ENCODE measurements at regions not wholly inside any gene's neighbourhood (a gene's known extent, or its start where the extent isn't known, plus 50 kb on each side); places are given as distances from the start of the nearest gene placed in this dataset.

GRCh38 chr7:81317741-81318140 lies 398.9 kb upstream of the SEMA3C start:
- intact Hi-C loops (cut with DNase I, micrococcal nuclease) = no loop called here
- Mint-ChIP-seq H3K27me3 (no peaks in the 10 kb centered on the region), H3K4me3 (no peak overlapping the region), H3K4me1 (ENCODE audit: low read depth) (no peaks in the 10 kb centered on the region), H3K36me3 (ENCODE audit: low read depth) (no peaks in the 10 kb centered on the region), H3K9me3 (peaks cover 4% of the 10 kb centered on the region), H3K27ac (no peak overlapping the region)
- ChIA-PET CTCF (no interaction called here), POLR2A (no interaction called here)
- no peak overlapping the region for H3K4me3 ChIP-seq (ENCODE audit: low read length)
- DNase-seq (no peak), ATAC-seq (ENCODE audit: poor library complexity) (no peak)
- TF ChIP-seq CTCF (IDR thresholded peaks at IDR 0.05) = no peak
- no peaks in the 10 kb centered on the region for H3K27me3 ChIP-seq (ENCODE audit: control insufficient read depth in 1 of 2, insufficient read depth in 2 of 2, low read length in 2 of 2)
- peaks cover 0 to 5% of the 10 kb centered on the region in 2 experiments for H3K9me3 ChIP-seq (ENCODE audit: control insufficient read depth in 1 of 2, insufficient read depth in 1 of 2, low read length in 2 of 2)
- no peaks in the 10 kb centered on the region for H3K36me3 ChIP-seq (ENCODE audit: insufficient read depth, low read length)
- H3K4me1 ChIP-seq (ENCODE audit: insufficient read depth, low read length) = no peaks in the 10 kb centered on the region
- no peak overlapping the region for H3K27ac ChIP-seq (ENCODE audit: low read depth in 1 of 2, low read length in 2 of 2)

GRCh38 chr7:81308643-81309322 lies 389.9 kb upstream of the SEMA3C start:
- no peaks in the 10 kb centered on the region for H3K36me3 Mint-ChIP-seq (ENCODE audit: low read depth)
- no peak for ATAC-seq (ENCODE audit: poor library complexity)
- H3K27ac Mint-ChIP-seq = no peak overlapping the region
- DNase-seq = no peak
- H3K9me3 Mint-ChIP-seq = peaks cover 2% of the 10 kb centered on the region
- CTCF ChIA-PET = no interaction called here
- Histone ChIP-seq H3K36me3 (ENCODE audit: insufficient read depth, low read length) (no peaks in the 10 kb centered on the region), H3K9me3 (ENCODE audit: control insufficient read depth in 1 of 2, insufficient read depth in 1 of 2, low read length in 2 of 2) (no peaks in the 10 kb centered on the region), H3K4me1 (ENCODE audit: insufficient read depth, low read length) (no peaks in the 10 kb centered on the region), H3K27me3 (ENCODE audit: control insufficient read depth in 1 of 2, insufficient read depth in 2 of 2, low read length in 2 of 2) (no peaks in the 10 kb centered on the region), H3K27ac (ENCODE audit: low read depth in 1 of 2, low read length in 2 of 2) (no peak overlapping the region), H3K4me3 (ENCODE audit: low read length) (no peak overlapping the region)
- POLR2A ChIA-PET = no interaction called here
- no peaks in the 10 kb centered on the region for H3K4me1 Mint-ChIP-seq (ENCODE audit: low read depth)
- no peaks in the 10 kb centered on the region for H3K27me3 Mint-ChIP-seq
- TF ChIP-seq CTCF (IDR thresholded peaks at IDR 0.05) = no peak
- intact Hi-C loops (cut with DNase I, micrococcal nuclease) = no loop called here
- H3K4me3 Mint-ChIP-seq = no peak overlapping the region

DNA sequence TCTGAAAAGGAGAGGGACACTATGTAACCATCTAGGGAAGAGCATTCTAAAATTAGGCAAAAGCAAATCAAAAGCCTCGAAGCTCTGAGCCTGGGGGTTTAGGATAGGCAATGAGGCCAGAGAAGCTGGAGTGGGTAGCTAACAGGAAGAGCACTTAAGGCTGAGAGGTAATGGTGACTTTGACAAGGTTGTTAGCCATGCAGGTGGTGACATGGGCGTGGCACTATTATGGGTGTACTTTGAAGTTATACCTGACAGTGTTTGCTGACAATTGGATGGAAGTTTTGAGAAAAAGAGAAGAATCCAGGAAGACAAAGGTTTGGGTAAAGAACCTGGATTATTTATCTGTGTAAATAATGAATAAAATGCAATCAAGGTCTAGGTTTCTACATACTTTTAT lies 383.0 kb upstream of the SEMA3C start:
- no peaks in the 10 kb centered on the region for H3K27me3 ChIP-seq (ENCODE audit: control insufficient read depth in 1 of 2, insufficient read depth in 2 of 2, low read length in 2 of 2)
- Mint-ChIP-seq H3K36me3 (ENCODE audit: low read depth) (no peaks in the 10 kb centered on the region), H3K9me3 (peaks cover 6% of the 10 kb centered on the region), H3K4me1 (ENCODE audit: low read depth) (no peaks in the 10 kb centered on the region), H3K27me3 (no peaks in the 10 kb centered on the region), H3K27ac (no peak overlapping the region), H3K4me3 (no peak overlapping the region)
- ChIA-PET CTCF (no interaction called here), POLR2A (no interaction called here)
- H3K36me3 ChIP-seq (ENCODE audit: insufficient read depth, low read length) = no peaks in the 10 kb centered on the region
- intact Hi-C loops (cut with DNase I, micrococcal nuclease) = no loop called here
- DNase-seq = no peak
- ATAC-seq (ENCODE audit: poor library complexity) = no peak
- H3K9me3 ChIP-seq (ENCODE audit: control insufficient read depth in 1 of 2, insufficient read depth in 1 of 2, low read length in 2 of 2) = no peaks in the 10 kb centered on the region
- H3K4me1 ChIP-seq (ENCODE audit: insufficient read depth, low read length) = no peaks in the 10 kb centered on the region
- no peak overlapping the region for H3K4me3 ChIP-seq (ENCODE audit: low read length)
- H3K27ac ChIP-seq (ENCODE audit: low read depth in 1 of 2, low read length in 2 of 2) = no peak overlapping the region
- TF ChIP-seq CTCF (IDR thresholded peaks at IDR 0.05) = no peak
